H9 (cell line): ENCODE measurements at regions not wholly inside any gene's neighbourhood (a gene's known extent, or its start where the extent isn't known, plus 50 kb on each side); places are given as distances from the start of the nearest gene placed in this dataset.

Experiments used
- DNase-seq: peaks from one replicate; pipeline ENCODE4 v3.0.0-alpha.2; 2017
- H2AFZ ChIP-seq: one replicate; pipeline ENCODE4 v1.6.1; 2013; ENCODE audit warnings: mild to moderate bottlenecking, low read length, control low read depth, moderate library complexity
- H2AK5ac ChIP-seq: 2 replicates; pipeline ENCODE4 v1.6.1; 2013; ENCODE audit warnings: low read length, control low read depth, mixed read lengths; ENCODE audit not compliant: insufficient read length
- H2BK120ac ChIP-seq: one replicate; pipeline ENCODE4 v1.6.1; 2013; ENCODE audit warnings: low read depth, mild to moderate bottlenecking, low read length, control low read depth, inconsistent platforms; ENCODE audit not compliant: poor library complexity, severe bottlenecking
- H2BK12ac ChIP-seq: 2 replicates; pipeline ENCODE4 v1.6.1; 2013; ENCODE audit warnings: low read length, control low read depth, mixed read lengths, low read depth; ENCODE audit not compliant: insufficient read length
- H2BK15ac ChIP-seq: 2 replicates; pipeline ENCODE4 v1.6.1; 2013; ENCODE audit warnings: low read depth, low read length, control low read depth
- H2BK20ac ChIP-seq: one replicate; pipeline ENCODE4 v1.6.1; 2013; ENCODE audit warnings: low read depth, mild to moderate bottlenecking, low read length, control low read depth, inconsistent platforms; ENCODE audit not compliant: poor library complexity, severe bottlenecking
- H2BK5ac ChIP-seq: 2 replicates; pipeline ENCODE4 v1.6.1; 2013; ENCODE audit warnings: low read length, control low read depth, mixed read lengths; ENCODE audit not compliant: insufficient read length
- H3K14ac ChIP-seq: 2 replicates; pipeline ENCODE4 v1.6.1; 2013; ENCODE audit warnings: low read length, control low read depth; ENCODE audit not compliant: insufficient read depth
- H3K18ac ChIP-seq: 2 replicates; pipeline ENCODE4 v1.6.1; 2013; ENCODE audit warnings: low read depth, mild to moderate bottlenecking, mixed read lengths, low read length, control low read depth; ENCODE audit not compliant: insufficient read length
- H3K23ac ChIP-seq: 2 replicates; pipeline ENCODE4 v1.6.1; 2013; ENCODE audit warnings: low read length, control low read depth, mixed read lengths, low read depth; ENCODE audit not compliant: insufficient read length
- H3K23me2 ChIP-seq: 2 replicates; pipeline ENCODE4 v1.6.1; 2013; ENCODE audit warnings: low read depth, mild to moderate bottlenecking, mixed read lengths, low read length, control low read depth; ENCODE audit not compliant: insufficient read length, poor library complexity, severe bottlenecking
- H3K27ac ChIP-seq: 2 replicates; pipeline ENCODE4 v1.5.1; 2013; ENCODE audit warnings: low read length, control low read depth, mixed read lengths, low read depth; ENCODE audit not compliant: insufficient read length
- H3K27me3 ChIP-seq: 2 replicates; pipeline ENCODE4 v1.6.1; 2013; ENCODE audit warnings: low read length, control low read depth, inconsistent platforms; ENCODE audit not compliant: insufficient read depth
- H3K4ac ChIP-seq: 2 replicates; pipeline ENCODE4 v1.6.1; 2013; ENCODE audit warnings: low read depth, mild to moderate bottlenecking, control low read depth, inconsistent platforms, low read length, moderate library complexity
- H3K4me1 ChIP-seq: 2 replicates; pipeline ENCODE4 v1.6.1; 2013; ENCODE audit warnings: low read length, control low read depth, inconsistent platforms; ENCODE audit not compliant: insufficient read depth
- H3K4me2 ChIP-seq: 2 replicates; pipeline ENCODE4 v1.6.1; 2013; ENCODE audit warnings: low read length, control low read depth, mixed read lengths; ENCODE audit not compliant: insufficient read length, insufficient read depth
- H3K56ac ChIP-seq: 2 replicates; pipeline ENCODE4 v1.6.1; 2013; ENCODE audit warnings: low read depth, mild to moderate bottlenecking, mixed read lengths, low read length, control low read depth; ENCODE audit not compliant: insufficient read length
- H3K79me1 ChIP-seq: 2 replicates; pipeline ENCODE4 v1.6.1; 2013; ENCODE audit warnings: low read depth, mild to moderate bottlenecking, moderate library complexity, low read length, control low read depth, inconsistent platforms; ENCODE audit not compliant: insufficient read depth, poor library complexity, severe bottlenecking
- H3K79me2 ChIP-seq: 2 replicates; pipeline ENCODE4 v1.6.1; 2013; ENCODE audit warnings: low read length, control low read depth, inconsistent platforms; ENCODE audit not compliant: insufficient read depth
- H3K9ac ChIP-seq: 2 replicates; pipeline ENCODE4 v1.6.1; 2013; ENCODE audit warnings: low read length, control low read depth, mixed read lengths; ENCODE audit not compliant: insufficient read length; ENCODE audit errors: extremely low read depth
- H3K9me3 ChIP-seq: one replicate; pipeline ENCODE4 v1.6.1; 2013; ENCODE audit warnings: low read depth, low read length, inconsistent platforms; ENCODE audit not compliant: control insufficient read depth
- H3T11ph ChIP-seq: one replicate; pipeline ENCODE4 v1.6.1; 2013; ENCODE audit warnings: mild to moderate bottlenecking, low read length, control low read depth, inconsistent platforms
- H4K20me1 ChIP-seq: one replicate; pipeline ENCODE4 v1.6.1; 2013; ENCODE audit not compliant: control insufficient read depth, insufficient read length, insufficient read depth
- H4K5ac ChIP-seq: 2 replicates; pipeline ENCODE4 v1.6.1; 2013; ENCODE audit warnings: low read depth, mild to moderate bottlenecking, mixed read lengths, low read length, control low read depth; ENCODE audit not compliant: insufficient read length
- H4K8ac ChIP-seq: replicated peaks from 2 replicates; pipeline ENCODE4 v1.6.1; 2013; ENCODE audit warnings: low read length, control low read depth, mixed read lengths, low read depth; ENCODE audit not compliant: insufficient read length
- H4K91ac ChIP-seq: 2 replicates; pipeline ENCODE4 v1.6.1; 2013; ENCODE audit warnings: low read depth, mild to moderate bottlenecking, moderate library complexity, mixed read lengths, low read length, control low read depth; ENCODE audit not compliant: insufficient read length
- H3K27ac Mint-ChIP-seq, 3 experiments: 2 replicates in 2 of 3; 3 replicates in 1 of 3; pipeline ENCODE4 v1.8.0; 2020 to 2021; ENCODE audit warnings: mixed read lengths in 3 of 3, mild to moderate bottlenecking in 1 of 3, moderate library complexity in 1 of 3
- H3K27me3 Mint-ChIP-seq: 2 replicates; pipeline ENCODE4 v1.8.0; 2021; ENCODE audit warnings: low read depth, mild to moderate bottlenecking, moderate library complexity, mixed read lengths
- H3K36me3 Mint-ChIP-seq, 3 experiments: 2 replicates in 2 of 3; 3 replicates in 1 of 3; pipeline ENCODE4 v1.8.0; 2020 to 2021; ENCODE audit warnings: low read depth in 3 of 3, mixed read lengths in 3 of 3; ENCODE audit not compliant: insufficient read depth in 1 of 3
- H3K4me1 Mint-ChIP-seq, 2 experiments: 2 replicates each; pipeline ENCODE4 v1.8.0; 2020; ENCODE audit warnings: mixed read lengths in 2 of 2
- H3K4me3 Mint-ChIP-seq, 2 experiments: 2 replicates in 1 of 2; 3 replicates in 1 of 2; pipeline ENCODE4 v1.8.0; 2020 to 2021; ENCODE audit warnings: mild to moderate bottlenecking in 2 of 2, mixed read lengths in 2 of 2, moderate library complexity in 1 of 2
- H3K9me3 Mint-ChIP-seq, 2 experiments: 2 replicates in 1 of 2; 3 replicates in 1 of 2; pipeline ENCODE4 v1.8.0; 2020; ENCODE audit warnings: mild to moderate bottlenecking in 2 of 2, mixed read lengths in 2 of 2, moderate library complexity in 1 of 2
- TF ChIP-seq, protein P1 (sequence below): fragments of 200-600 bp; sonication (generic); conservative IDR thresholded peaks from 3 replicates; pipeline ENCODE4 v1.8.0; 2021; ENCODE audit warnings: antibody characterized with exemption, mild to moderate bottlenecking

- no peak for DNase-seq
- Histone ChIP-seq H2BK12ac (no peak overlapping the region), H3K79me2 (no peaks in the 10 kb centered on the region), H3K4ac (no peak overlapping the region), H3K9me3 (no peaks in the 10 kb centered on the region), H2BK120ac (no peak overlapping the region), H3K27me3 (no peaks in the 10 kb centered on the region; the same call in 1 of the 2 replicates), H4K5ac (no peak overlapping the region), H3K9ac (no peak overlapping the region), H3K4me2 (no peak overlapping the region), H3K56ac (no peak overlapping the region), H2AK5ac (no peak overlapping the region), H3K23me2 (no peaks in the 10 kb centered on the region), H4K20me1 (no peaks in the 10 kb centered on the region), H3T11ph (no peak overlapping the region), H2BK15ac (no peak overlapping the region), H2AFZ (no peak overlapping the region), H3K23ac (no peak overlapping the region), H4K8ac (no peak overlapping the region), H3K79me1 (no peaks in the 10 kb centered on the region), H3K27ac (no peak overlapping the region), H4K91ac (no peak overlapping the region), H3K14ac (no peak overlapping the region), H3K4me1 (no peaks in the 10 kb centered on the region), H2BK5ac (no peak overlapping the region), H3K18ac (no peak overlapping the region), H2BK20ac (no peak overlapping the region)
- Mint-ChIP-seq H3K4me3 (no peak overlapping the region), H3K9me3 (peaks cover 4 to 8% of the 10 kb centered on the region in 2 experiments; a peak in 4 of 5 replicates), H3K27me3 (no peaks in the 10 kb centered on the region), H3K4me1 (no peaks in the 10 kb centered on the region), H3K36me3 (no peaks in the 10 kb centered on the region), H3K27ac (no peak overlapping the region)
- TF ChIP-seq, protein P1, sequence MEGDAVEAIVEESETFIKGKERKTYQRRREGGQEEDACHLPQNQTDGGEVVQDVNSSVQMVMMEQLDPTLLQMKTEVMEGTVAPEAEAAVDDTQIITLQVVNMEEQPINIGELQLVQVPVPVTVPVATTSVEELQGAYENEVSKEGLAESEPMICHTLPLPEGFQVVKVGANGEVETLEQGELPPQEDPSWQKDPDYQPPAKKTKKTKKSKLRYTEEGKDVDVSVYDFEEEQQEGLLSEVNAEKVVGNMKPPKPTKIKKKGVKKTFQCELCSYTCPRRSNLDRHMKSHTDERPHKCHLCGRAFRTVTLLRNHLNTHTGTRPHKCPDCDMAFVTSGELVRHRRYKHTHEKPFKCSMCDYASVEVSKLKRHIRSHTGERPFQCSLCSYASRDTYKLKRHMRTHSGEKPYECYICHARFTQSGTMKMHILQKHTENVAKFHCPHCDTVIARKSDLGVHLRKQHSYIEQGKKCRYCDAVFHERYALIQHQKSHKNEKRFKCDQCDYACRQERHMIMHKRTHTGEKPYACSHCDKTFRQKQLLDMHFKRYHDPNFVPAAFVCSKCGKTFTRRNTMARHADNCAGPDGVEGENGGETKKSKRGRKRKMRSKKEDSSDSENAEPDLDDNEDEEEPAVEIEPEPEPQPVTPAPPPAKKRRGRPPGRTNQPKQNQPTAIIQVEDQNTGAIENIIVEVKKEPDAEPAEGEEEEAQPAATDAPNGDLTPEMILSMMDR: no peak
Measured at GRCh38 chr3:96483781-96484180, 330.6 kb upstream of the EPHA6 start.
